ENCODE measurements at regions not wholly inside any gene's neighbourhood (a gene's known extent, or its start where the extent isn't known, plus 50 kb on each side); places are given as distances from the start of the nearest gene placed in this dataset.

GRCh38 chr9:81397481-81398381, 291.6 kb downstream of the TLE1 start:
- TF ChIP-seq REST (IDR thresholded peaks at IDR 0.05; ENCODE audit: insufficient read depth in 1 of 2, low read depth in 2 of 2, low read length in 2 of 2) (0 out of 4 replicates have a peak, but pooled peaks of 1 of the 2 experiments have one; percentile 17), SIN3A (IDR thresholded peaks at IDR 0.05; ENCODE audit: borderline replicate concordance, insufficient read depth, low read length) (0 out of 2 replicates have a peak, but pooled peaks have one; percentile 59), POLR2AphosphoS5 (IDR thresholded peaks at IDR 0.05; ENCODE audit: low read depth, low read length) (no peak)

GRCh38 chr9:81396528-81396927, 292.8 kb downstream of the TLE1 start:
- no peak for TF ChIP-seq FOXP2 (optimal IDR thresholded peaks at IDR 0.05; ENCODE audit: borderline replicate concordance, extremely low read depth, extremely low read length, insufficient read depth)
- TF ChIP-seq POLR2AphosphoS5 (IDR thresholded peaks at IDR 0.05; ENCODE audit: low read depth, low read length) = peak; percentile 39; the same call in 1 of the 2 replicates
- no peak for TF ChIP-seq REST (IDR thresholded peaks at IDR 0.05; ENCODE audit: insufficient read depth in 1 of 2, low read depth in 2 of 2, low read length in 2 of 2)
- TF ChIP-seq TAF1 (IDR thresholded peaks at IDR 0.05; ENCODE audit: borderline replicate concordance, insufficient read depth, low read length) = peak; percentile 52; the same call in 1 of the 2 replicates

GRCh38 chr9:81395676-81396054, 293.7 kb downstream of the TLE1 start:
- TF ChIP-seq POLR2AphosphoS5 (IDR thresholded peaks at IDR 0.05; ENCODE audit: low read depth, low read length) (no peak), TAF1 (IDR thresholded peaks at IDR 0.05; ENCODE audit: borderline replicate concordance, insufficient read depth, low read length) (no peak), SIN3A (IDR thresholded peaks at IDR 0.05; ENCODE audit: borderline replicate concordance, insufficient read depth, low read length) (no peak), FOXP2 (optimal IDR thresholded peaks at IDR 0.05; ENCODE audit: borderline replicate concordance, extremely low read depth, extremely low read length, insufficient read depth) (no peak), REST (IDR thresholded peaks at IDR 0.05; ENCODE audit: insufficient read depth in 1 of 2, low read depth in 2 of 2, low read length in 2 of 2) (no peak)

- TF ChIP-seq POLR2AphosphoS5 (IDR thresholded peaks at IDR 0.05; ENCODE audit: low read depth, low read length) (no peak), TAF1 (IDR thresholded peaks at IDR 0.05; ENCODE audit: borderline replicate concordance, insufficient read depth, low read length) (no peak), FOXP2 (optimal IDR thresholded peaks at IDR 0.05; ENCODE audit: borderline replicate concordance, extremely low read depth, extremely low read length, insufficient read depth) (no peak), REST (IDR thresholded peaks at IDR 0.05; ENCODE audit: insufficient read depth in 1 of 2, low read depth in 2 of 2, low read length in 2 of 2) (no peak), SIN3A (IDR thresholded peaks at IDR 0.05; ENCODE audit: borderline replicate concordance, insufficient read depth, low read length) (no peak)
Observed at GRCh38 chr9:81394881-81395675, 294.3 kb downstream of the TLE1 start.
